Calu3 (cell line): ENCODE measurements at regions not wholly inside any gene's neighbourhood (a gene's known extent, or its start where the extent isn't known, plus 50 kb on each side); places are given as distances from the start of the nearest gene placed in this dataset.

Experiments
- BruUV-seq: library from RNA; stranded (reverse); fragments of 400-500 nt; replicated peaks from 2 replicates; lab custom pipeline; 2021; lab: Mats Ljungman, UMichigan
- CTCF ChIA-PET: fragments of 300-600 bp; sonication (Branson Sonifier 250); formaldehyde crosslinking; loops from one replicate; lab custom pipeline; 2022; ENCODE audit warnings: antibody characterized with exemption; lab: Charles Lee
- DNase-seq: peaks from one replicate; pipeline ENCODE4 v3.0.0; 2022
- H3K27ac Mint-ChIP-seq: one replicate; pipeline ENCODE4 v1.8.0; 2022; ENCODE audit warnings: mixed read lengths; ENCODE audit not compliant: unreplicated experiment
- H3K27me3 Mint-ChIP-seq: one replicate; pipeline ENCODE4 v1.8.0; 2022; ENCODE audit warnings: mixed read lengths; ENCODE audit not compliant: unreplicated experiment
- H3K36me3 Mint-ChIP-seq: one replicate; pipeline ENCODE4 v1.8.0; 2022; ENCODE audit warnings: mild to moderate bottlenecking, moderate library complexity, mixed read lengths; ENCODE audit not compliant: insufficient read depth, unreplicated experiment
- H3K4me1 Mint-ChIP-seq: one replicate; pipeline ENCODE4 v1.8.0; 2022; ENCODE audit warnings: mild to moderate bottlenecking, low read depth, mixed read lengths; ENCODE audit not compliant: unreplicated experiment
- H3K4me3 Mint-ChIP-seq: one replicate; pipeline ENCODE4 v1.8.0; 2022; ENCODE audit warnings: mild to moderate bottlenecking, low read depth, moderate library complexity, mixed read lengths; ENCODE audit not compliant: unreplicated experiment
- H3K9me3 Mint-ChIP-seq: one replicate; pipeline ENCODE4 v1.8.0; 2022; ENCODE audit warnings: low read depth, mixed read lengths; ENCODE audit not compliant: unreplicated experiment
- intact Hi-C: fragments of 100-400 bp; cut with micrococcal nuclease; formaldehyde crosslinking; loops from one replicate; pipeline ENCODE4 v1.10.0; 2022; ENCODE audit not compliant: unreplicated experiment
- TF ChIP-seq, protein P1 (sequence below): fragments of 200-600 bp; IDR thresholded peaks from one replicate; pipeline ENCODE4 v1.8.0; 2022; ENCODE audit warnings: antibody characterized with exemption; ENCODE audit not compliant: unreplicated experiment

DNA sequence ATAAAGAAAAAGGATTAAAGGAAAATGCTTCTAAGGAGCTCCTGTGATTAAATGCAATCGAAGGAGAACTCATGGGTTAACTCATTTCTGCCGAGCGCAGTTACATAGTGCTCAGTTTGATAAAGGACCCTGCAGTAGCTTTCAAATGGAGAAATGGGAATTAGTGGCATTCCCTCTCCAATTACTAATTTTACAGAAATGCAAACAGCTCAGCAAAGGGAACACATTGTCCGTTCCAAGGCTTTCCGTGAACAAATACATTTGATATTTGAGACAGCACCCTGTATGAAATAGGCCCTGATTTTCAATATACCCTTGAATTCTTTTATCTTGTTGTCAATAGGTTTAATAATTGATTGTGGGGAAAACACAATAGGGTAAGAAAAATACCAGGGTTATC, 375.9 kb upstream of the TSHZ2 start:
- DNase-seq, result no peak
- no TSS peak for BruUV-seq
- Mint-ChIP-seq H3K9me3 (peaks cover 10% of the 10 kb centered on the region), H3K4me1 (no peaks in the 10 kb centered on the region), H3K36me3 (no peaks in the 10 kb centered on the region), H3K27ac (no peak overlapping the region), H3K4me3 (no peak overlapping the region), H3K27me3 (no peaks in the 10 kb centered on the region)
- intact Hi-C loops, result no loop called here
- TF ChIP-seq, protein P1, sequence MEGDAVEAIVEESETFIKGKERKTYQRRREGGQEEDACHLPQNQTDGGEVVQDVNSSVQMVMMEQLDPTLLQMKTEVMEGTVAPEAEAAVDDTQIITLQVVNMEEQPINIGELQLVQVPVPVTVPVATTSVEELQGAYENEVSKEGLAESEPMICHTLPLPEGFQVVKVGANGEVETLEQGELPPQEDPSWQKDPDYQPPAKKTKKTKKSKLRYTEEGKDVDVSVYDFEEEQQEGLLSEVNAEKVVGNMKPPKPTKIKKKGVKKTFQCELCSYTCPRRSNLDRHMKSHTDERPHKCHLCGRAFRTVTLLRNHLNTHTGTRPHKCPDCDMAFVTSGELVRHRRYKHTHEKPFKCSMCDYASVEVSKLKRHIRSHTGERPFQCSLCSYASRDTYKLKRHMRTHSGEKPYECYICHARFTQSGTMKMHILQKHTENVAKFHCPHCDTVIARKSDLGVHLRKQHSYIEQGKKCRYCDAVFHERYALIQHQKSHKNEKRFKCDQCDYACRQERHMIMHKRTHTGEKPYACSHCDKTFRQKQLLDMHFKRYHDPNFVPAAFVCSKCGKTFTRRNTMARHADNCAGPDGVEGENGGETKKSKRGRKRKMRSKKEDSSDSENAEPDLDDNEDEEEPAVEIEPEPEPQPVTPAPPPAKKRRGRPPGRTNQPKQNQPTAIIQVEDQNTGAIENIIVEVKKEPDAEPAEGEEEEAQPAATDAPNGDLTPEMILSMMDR, result no peak
- CTCF ChIA-PET, result no interaction called here

DNA sequence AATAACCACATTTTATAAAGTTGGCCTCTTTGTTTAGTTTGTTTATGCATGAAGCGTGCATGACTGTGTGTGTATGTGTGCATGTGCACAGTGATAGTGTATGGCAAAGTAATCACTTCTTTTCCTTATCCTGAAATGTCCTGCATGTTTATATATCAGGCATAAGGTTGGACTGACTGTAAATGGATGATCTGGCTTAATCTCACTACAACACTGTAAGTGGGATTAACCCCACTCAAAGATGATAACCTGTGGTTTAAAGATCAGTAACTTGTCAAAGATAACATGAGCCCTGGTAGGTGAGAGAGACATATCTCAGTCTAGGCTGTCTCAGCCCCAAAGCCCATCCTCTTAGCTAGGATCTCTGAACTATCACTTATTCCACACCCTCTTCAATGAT, 376.6 kb upstream of the TSHZ2 start:
- Mint-ChIP-seq H3K27me3 (no peaks in the 10 kb centered on the region), H3K27ac (no peak overlapping the region), H3K36me3 (no peaks in the 10 kb centered on the region), H3K9me3 (peaks cover 11% of the 10 kb centered on the region), H3K4me1 (no peaks in the 10 kb centered on the region), H3K4me3 (no peak overlapping the region)
- BruUV-seq, result no TSS peak
- DNase-seq, result no peak
- intact Hi-C loops, result no loop called here
- TF ChIP-seq, protein P1, result no peak
- CTCF ChIA-PET, result no interaction called here

DNA sequence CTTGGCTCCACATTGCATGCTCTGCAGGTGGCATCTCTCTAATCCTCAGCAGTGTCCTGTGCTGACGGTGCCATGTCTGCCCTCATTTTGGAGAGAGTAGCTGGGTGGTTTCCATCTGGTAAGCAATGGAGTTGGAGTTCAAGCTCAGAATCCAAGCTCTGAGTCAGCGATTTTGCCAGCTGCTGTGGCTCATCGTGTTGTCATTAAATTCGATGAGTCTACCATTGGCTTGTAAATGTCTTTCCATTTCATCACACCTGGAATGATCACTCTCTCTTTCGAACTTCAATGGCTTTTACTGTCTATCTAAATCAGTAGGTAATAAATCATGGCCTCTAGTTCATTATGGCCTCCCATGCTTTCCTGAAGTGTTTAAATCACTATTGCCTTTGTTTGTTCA, 378.5 kb upstream of the TSHZ2 start:
- BruUV-seq, result no TSS peak
- TF ChIP-seq, protein P1, result no peak
- H3K4me3 Mint-ChIP-seq, result no peak overlapping the region
- H3K9me3 Mint-ChIP-seq, result peaks cover 14% of the 10 kb centered on the region
- H3K27me3 Mint-ChIP-seq, result no peaks in the 10 kb centered on the region
- DNase-seq, result no peak
- H3K4me1 Mint-ChIP-seq, result no peaks in the 10 kb centered on the region
- H3K36me3 Mint-ChIP-seq, result no peaks in the 10 kb centered on the region
- intact Hi-C loops, result no loop called here
- CTCF ChIA-PET, result no interaction called here
- H3K27ac Mint-ChIP-seq, result no peak overlapping the region

DNA sequence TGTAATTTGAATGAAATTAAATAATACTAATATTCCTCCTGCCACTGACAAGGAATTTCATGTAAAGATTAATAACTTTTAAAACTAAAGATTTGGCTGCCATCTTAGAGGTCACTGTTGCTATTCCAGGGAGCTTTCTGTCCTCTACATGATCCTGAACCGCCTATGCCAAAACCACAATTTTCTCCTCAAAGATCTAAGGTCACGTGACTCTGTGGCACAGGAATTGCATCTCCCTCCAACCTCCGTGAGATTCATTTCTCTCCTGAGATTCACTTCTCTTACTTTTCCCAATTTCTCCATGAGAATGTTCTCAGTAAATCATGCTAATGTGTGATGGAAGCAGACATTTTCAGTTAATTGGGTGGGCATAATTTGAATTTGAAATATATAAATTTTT, 379.6 kb upstream of the TSHZ2 start:
- no TSS peak for BruUV-seq
- intact Hi-C loops, result no loop called here
- H3K36me3 Mint-ChIP-seq, result no peaks in the 10 kb centered on the region
- no peak for DNase-seq
- H3K27ac Mint-ChIP-seq, result no peak overlapping the region
- TF ChIP-seq, protein P1, result no peak
- no peaks in the 10 kb centered on the region for H3K4me1 Mint-ChIP-seq
- no peak overlapping the region for H3K4me3 Mint-ChIP-seq
- H3K27me3 Mint-ChIP-seq, result no peaks in the 10 kb centered on the region
- peaks cover 17% of the 10 kb centered on the region for H3K9me3 Mint-ChIP-seq
- CTCF ChIA-PET, result no interaction called here

DNA sequence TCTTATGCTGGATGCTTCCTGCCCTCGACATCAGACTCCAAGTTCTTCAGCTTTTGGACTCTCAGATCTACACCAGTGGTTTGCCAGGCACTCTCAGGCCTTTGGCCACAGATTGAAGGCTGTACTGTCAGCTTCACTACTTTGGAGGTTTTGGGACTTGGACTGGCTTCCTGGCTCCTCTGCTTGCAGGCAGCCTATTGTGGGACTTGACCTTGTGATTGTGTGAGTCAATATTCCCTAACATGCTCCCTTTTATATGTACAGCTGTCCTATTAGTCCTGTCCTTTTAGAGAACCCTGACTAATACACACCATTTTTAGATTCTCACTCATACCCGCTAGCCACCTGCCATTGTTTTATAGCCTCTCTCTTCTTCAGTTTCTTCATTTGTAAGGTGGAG, 382.1 kb upstream of the TSHZ2 start:
- no peaks in the 10 kb centered on the region for H3K27me3 Mint-ChIP-seq
- H3K4me1 Mint-ChIP-seq, result no peaks in the 10 kb centered on the region
- no peak for DNase-seq
- no TSS peak for BruUV-seq
- H3K4me3 Mint-ChIP-seq, result no peak overlapping the region
- TF ChIP-seq, protein P1, result no peak
- H3K27ac Mint-ChIP-seq, result no peak overlapping the region
- H3K9me3 Mint-ChIP-seq, result peaks cover 18% of the 10 kb centered on the region
- intact Hi-C loops, result no loop called here
- CTCF ChIA-PET, result no interaction called here
- H3K36me3 Mint-ChIP-seq, result no peaks in the 10 kb centered on the region
